D721Med (cell line): ENCODE measurements at regions not wholly inside any gene's neighbourhood (a gene's known extent, or its start where the extent isn't known, plus 50 kb on each side); places are given as distances from the start of the nearest gene placed in this dataset.

Experiments
- DNase-seq: peaks from one replicate; pipeline ENCODE4 v3.0.0; 2011; ENCODE audit warnings: low spot score; ENCODE audit not compliant: insufficient read length
- FAIRE-seq: peaks from 2 replicates; lab custom pipeline; 2011; peaks lifted over from hg19 to GRCh38; lab: Jason Lieb, UNC
- CTCF ChIP-seq: IDR thresholded peaks from 2 replicates; pipeline ENCODE4 v1.5.1; 2012; ENCODE audit warnings: mild to moderate bottlenecking, control low read depth; ENCODE audit not compliant: insufficient read depth; ENCODE audit errors: missing control alignments

GRCh38 chr11:10401256-10401655 is 53.8 kb upstream of the AMPD3 start:
- TF ChIP-seq CTCF = no peak
- DNase-seq = no peak
- FAIRE-seq = no peak

GRCh38 chr11:10401696-10402392 is 53.2 kb upstream of the AMPD3 start:
- no peak for TF ChIP-seq CTCF
- DNase-seq = no peak
- no peak for FAIRE-seq
